OCI-LY7 (cell line): ENCODE measurements at regions not wholly inside any gene's neighbourhood (a gene's known extent, or its start where the extent isn't known, plus 50 kb on each side); places are given as distances from the start of the nearest gene placed in this dataset.

Source experiments
- CTCF ChIP-seq: fragments of 200-600 bp; sonication (generic); conservative IDR thresholded peaks from 2 replicates; pipeline ENCODE4 v1.5.1; 2014; ENCODE audit warnings: mild to moderate bottlenecking, antibody characterized with exemption, low read length, moderate library complexity, mixed read lengths
- EZH2phosphoT487 ChIP-seq: fragments of 200-600 bp; sonication (generic); IDR thresholded peaks from 2 replicates; pipeline ENCODE4 v1.6.1; 2018; ENCODE audit warnings: low read depth, borderline replicate concordance, mild to moderate bottlenecking, mixed run types, antibody characterized with exemption, low read length, moderate library complexity, mixed read lengths

DNA sequence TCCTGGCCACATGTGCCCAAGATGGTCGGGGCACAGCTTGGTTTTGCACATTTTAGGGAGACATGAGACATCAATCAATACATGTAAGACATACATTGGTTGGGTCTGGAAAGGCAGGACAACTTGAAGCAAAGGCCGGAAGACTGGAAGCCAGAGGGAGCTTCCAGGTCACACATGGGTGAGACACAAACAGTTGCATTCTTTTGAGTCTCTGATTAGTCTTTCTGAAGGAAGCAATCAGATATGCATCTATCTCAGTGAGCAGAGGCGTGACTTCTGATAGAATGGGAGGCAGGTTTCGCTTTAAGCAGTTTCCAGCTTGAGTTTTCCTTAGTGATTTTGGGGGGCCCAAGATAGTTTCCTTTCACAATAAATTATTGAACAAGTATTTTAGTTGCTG is 172.5 kb downstream of the RASEF start:
- no peak for TF ChIP-seq EZH2phosphoT487
- TF ChIP-seq CTCF: no peak
